ENCODE measurements at regions not wholly inside any gene's neighbourhood (a gene's known extent, or its start where the extent isn't known, plus 50 kb on each side); places are given as distances from the start of the nearest gene placed in this dataset.
"Not testable (repeated sequence)": the region's sequence is repeated elsewhere in the genome, so short reads cannot be mapped to it uniquely, and the experiment has no call there.

- no peak for DNase-seq
Measured at GRCh38 chr3:6242104-6242503, 618.8 kb upstream of the GRM7 start.

DNA sequence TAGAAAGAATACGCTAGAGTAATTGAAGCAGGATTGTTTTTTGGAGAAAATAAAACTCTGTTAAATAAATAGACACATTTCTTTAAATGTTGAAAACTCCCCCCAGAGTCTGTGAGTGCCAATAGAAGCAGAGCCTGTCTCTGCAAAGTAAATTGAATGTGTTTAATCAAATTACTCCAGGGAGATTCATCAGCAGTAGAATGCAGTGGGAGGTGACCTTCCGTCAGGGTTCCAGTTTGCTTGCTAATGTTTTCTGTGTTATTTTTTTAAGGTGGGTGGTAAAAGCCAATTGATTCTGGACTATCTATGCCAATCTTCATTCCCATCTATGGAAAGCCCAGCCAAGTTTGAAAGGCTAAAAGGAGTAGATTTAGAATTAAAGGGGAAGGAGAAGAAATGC, 612.4 kb upstream of the GRM7 start:
- no peak for DNase-seq

- no peak for DNase-seq
Measured at GRCh38 chr3:6249679-6250078, 611.2 kb upstream of the GRM7 start.

DNA sequence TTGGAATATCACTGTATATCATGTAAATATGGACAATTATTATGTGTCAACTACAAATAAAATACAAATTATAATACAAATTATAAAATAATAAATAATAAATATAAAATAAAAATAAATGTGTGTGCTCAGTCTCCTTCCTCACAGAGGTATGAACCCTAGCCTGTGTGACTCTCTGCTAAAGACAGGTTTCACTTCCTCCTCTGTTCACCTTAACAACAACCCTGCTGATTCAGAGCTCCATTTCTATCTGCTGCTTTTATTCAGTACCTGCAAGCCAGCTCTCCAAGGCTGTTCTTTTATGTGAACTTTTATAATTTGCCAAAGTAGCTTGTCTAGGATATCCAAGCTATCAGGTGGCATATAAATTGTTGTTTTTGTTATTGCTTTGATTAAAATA, 610.7 kb upstream of the GRM7 start:
- no peak for DNase-seq

DNA sequence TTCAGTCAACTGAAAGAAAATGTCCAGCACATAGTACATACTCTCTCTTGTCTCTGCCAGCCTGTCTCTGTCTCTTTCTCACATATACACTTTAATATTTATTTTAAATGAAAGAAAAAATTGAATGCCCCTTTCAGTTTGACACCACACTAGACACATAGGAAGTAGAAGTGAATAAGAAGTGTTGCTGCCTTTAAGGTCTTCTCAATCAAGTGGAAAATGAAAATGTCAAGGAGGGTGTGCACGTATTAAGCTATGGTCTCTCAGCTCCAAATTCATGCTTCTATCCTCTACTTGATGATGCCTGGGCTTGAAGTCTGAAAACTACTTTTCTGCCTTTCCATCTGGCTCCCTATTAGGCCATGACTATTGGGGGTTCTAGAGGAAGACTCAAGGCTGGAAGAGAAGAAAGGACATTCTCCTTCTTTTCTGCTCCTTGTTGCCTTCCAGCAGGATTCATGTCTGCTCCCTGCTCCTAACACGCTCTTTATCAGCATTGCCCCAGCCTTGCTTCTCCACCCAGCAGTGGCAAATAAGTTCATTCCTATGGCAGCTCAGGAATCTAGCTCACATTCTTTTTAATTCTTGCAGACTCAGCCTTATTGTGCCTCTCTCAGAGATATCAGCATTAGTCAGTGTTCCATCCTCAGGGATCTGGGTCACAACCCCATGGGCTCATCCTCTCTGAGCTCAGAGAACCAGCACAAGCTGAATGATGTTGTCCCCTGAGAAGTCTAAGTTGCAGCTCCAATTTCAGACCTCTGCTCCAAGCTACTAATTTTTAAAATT, 609.1 kb upstream of the GRM7 start:
- no peak for DNase-seq

- DNase-seq = no peak
Measured at GRCh38 chr3:6254490-6254889, 606.4 kb upstream of the GRM7 start.

GRCh38 chr3:6255229-6255628, 605.7 kb upstream of the GRM7 start:
- DNase-seq = no peak

- DNase-seq = no peak
Measured at GRCh38 chr3:6260551-6261191, 600.2 kb upstream of the GRM7 start.

- no peak for DNase-seq
Measured at GRCh38 chr3:6262010-6262409, 598.9 kb upstream of the GRM7 start.

DNA sequence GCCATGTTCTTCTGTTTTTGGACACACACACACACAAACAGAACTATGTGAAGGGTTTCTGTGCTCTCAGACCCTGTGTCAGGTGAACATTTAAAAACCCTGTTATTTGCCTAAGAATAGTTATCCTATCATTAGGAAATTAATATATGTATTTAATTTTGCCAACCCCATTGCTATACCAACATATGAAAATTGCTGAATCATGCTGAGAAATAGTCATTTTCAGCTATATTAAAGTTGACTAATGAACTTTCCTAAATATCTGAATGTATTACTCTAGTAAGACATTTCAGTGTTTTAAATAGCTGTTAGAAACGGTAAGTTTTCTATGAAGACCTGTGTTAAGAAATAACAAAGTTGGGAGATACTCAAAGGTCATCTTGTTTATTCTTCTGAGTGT, 596.9 kb upstream of the GRM7 start:
- no peak for DNase-seq

GRCh38 chr3:6264906-6265305, 596.0 kb upstream of the GRM7 start:
- DNase-seq = no peak

GRCh38 chr3:6266135-6266534, 594.8 kb upstream of the GRM7 start:
- no peak for DNase-seq

- DNase-seq = no peak
Measured at GRCh38 chr3:6273878-6274277, 587.0 kb upstream of the GRM7 start.

- no peak for DNase-seq
Measured at GRCh38 chr3:6281662-6282061, 579.3 kb upstream of the GRM7 start.

DNA sequence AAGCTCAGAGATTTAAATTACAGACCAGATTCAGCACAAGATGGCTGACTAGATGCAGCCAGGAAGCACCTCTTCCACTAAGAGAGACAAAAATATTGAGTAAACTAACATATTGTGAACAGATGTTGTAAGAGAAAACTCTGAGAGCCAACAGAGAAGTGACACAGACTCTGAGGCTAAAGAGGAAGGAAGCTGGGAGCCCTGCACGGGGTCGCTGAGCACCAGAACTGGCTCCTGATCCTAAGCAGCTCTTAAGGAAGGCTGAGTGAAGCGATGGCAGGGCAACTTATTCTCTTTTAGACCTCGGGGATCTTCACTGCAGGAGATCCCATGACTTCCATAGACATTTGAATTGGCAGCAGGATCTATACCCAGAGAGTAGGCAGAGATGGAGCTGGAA, 578.0 kb upstream of the GRM7 start:
- DNase-seq = no peak

GRCh38 chr3:6287088-6287875, 573.6 kb upstream of the GRM7 start:
- no peak for DNase-seq

- no peak for DNase-seq
Measured at GRCh38 chr3:6301626-6302025, 559.3 kb upstream of the GRM7 start.

DNA sequence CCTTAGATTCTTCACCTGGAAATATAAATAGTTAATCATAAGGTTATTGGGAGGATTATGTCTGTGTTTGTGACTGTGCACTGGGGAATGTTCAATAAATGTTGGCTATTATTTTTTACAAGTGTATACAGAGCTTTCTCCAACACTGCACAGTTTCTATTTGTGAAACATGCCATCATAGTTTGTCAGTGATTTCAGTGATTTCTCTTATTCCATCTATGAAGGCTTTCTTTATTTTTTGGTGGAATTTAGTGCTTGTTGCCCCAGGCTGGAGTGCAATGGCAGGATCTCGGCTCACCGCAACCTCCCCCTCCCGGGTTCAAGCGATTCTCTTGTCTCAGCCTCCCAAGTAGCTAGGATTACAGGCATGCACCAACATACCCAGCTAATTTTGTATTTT, 545.0 kb upstream of the GRM7 start:
- DNase-seq = no peak

DNA sequence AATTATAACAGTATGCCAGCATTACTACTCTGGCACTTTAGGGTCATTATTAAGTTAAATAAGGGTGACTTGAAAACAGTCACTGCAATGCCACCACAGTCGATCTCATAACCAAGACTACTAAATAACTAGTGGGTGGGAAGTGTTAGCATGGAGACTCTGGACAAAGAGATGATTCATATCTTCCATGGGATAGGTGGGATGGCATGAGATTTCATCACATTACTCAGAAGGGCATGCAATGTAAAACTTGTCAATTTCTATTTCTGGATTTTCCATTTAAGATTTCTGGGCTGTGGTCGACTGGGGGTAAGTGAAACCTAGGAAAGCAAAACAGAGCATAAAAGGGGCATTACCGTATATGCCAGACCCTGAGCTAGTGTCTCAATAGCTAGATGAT, 538.9 kb upstream of the GRM7 start:
- no peak for DNase-seq

DNA sequence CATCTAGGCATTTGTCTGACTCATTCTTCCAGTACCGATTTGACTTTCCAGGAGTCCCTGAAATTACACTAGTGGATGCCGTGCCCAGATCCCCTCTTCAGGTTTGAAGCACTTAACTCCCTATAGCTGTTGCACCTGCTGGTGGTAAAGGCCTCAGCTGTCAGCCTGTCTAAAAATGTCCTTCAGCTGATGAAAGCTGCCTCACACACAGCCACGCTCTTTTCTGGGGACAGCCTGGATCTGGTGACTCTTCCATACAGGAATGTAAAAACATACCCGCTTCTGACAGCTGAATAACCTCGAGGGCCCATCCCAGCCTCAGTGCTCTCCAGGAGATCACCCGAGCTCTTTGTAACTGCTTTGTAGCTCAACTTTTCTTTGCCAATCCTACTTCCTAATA, 534.1 kb upstream of the GRM7 start:
- no peak for DNase-seq

DNA sequence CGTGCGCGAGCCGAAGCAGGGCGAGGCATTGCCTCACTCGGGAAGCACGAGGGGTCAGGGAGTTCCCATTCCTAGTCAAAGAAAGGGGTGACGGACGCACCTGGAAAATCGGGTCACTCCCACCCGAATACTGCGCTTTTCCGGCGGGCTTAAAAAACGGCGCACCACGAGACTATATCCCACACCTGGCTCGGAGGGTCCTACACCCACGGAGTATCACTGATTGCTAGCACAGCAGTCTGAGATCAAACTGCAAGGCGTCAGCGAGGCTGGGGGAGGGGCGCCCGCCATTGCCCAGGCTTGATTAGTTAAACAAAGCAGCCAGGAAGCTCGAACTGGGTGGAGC, 520.0 kb upstream of the GRM7 start:
- not testable (repeated sequence) for DNase-seq

- DNase-seq = no peak
Measured at GRCh38 chr3:6351752-6352151, 509.2 kb upstream of the GRM7 start.

- no peak for DNase-seq
Measured at GRCh38 chr3:6354653-6355052, 506.3 kb upstream of the GRM7 start.

GRCh38 chr3:6362406-6362805, 498.5 kb upstream of the GRM7 start:
- no peak for DNase-seq
